OCI-LY1 (cell line): ENCODE measurements at regions not wholly inside any gene's neighbourhood (a gene's known extent, or its start where the extent isn't known, plus 50 kb on each side); places are given as distances from the start of the nearest gene placed in this dataset.

Experiments used
- H2AFZ ChIP-seq: fragments of 200-600 bp; sonication (generic), shearing (Covaris generic); 2 replicates; pipeline ENCODE4 v1.6.0; 2014; ENCODE audit warnings: antibody characterized with exemption, mild to moderate bottlenecking, low read length
- H3F3A ChIP-seq: fragments of 200-600 bp; sonication (generic), shearing (Covaris generic); 2 replicates; pipeline ENCODE4 v1.6.0; 2014; ENCODE audit warnings: mild to moderate bottlenecking, antibody characterized with exemption, low read length, moderate library complexity; ENCODE audit not compliant: insufficient read depth
- H3K27ac ChIP-seq: fragments of 200-600 bp; sonication (generic); 2 replicates; pipeline ENCODE4 v1.5.1; 2014; ENCODE audit warnings: low read length, mixed run types, mild to moderate bottlenecking, low read depth; ENCODE audit not compliant: poor library complexity, severe bottlenecking
- H3K27me3 ChIP-seq: fragments of 200-600 bp; sonication (generic); 2 replicates; pipeline ENCODE4 v1.6.0; 2014; ENCODE audit warnings: antibody characterized with exemption, mild to moderate bottlenecking, low read length, moderate library complexity; ENCODE audit not compliant: insufficient read depth
- H3K36me3 ChIP-seq: fragments of 200-600 bp; sonication (generic); 2 replicates; pipeline ENCODE4 v1.6.1; 2014; ENCODE audit warnings: mild to moderate bottlenecking, antibody characterized with exemption, low read length, moderate library complexity, mixed read lengths; ENCODE audit not compliant: insufficient read depth
- H3K4me1 ChIP-seq: fragments of 200-600 bp; sonication (generic); 2 replicates; pipeline ENCODE4 v1.5.1; 2014; ENCODE audit warnings: mild to moderate bottlenecking, low read length, moderate library complexity; ENCODE audit not compliant: insufficient read depth, severe bottlenecking
- H3K4me2 ChIP-seq: fragments of 200-600 bp; sonication (generic), shearing (Covaris generic); 2 replicates; pipeline ENCODE4 v1.6.1; 2014; ENCODE audit warnings: low read length
- H3K4me3 ChIP-seq: fragments of 200-600 bp; sonication (generic); 2 replicates; pipeline ENCODE4 v1.5.1; 2014; ENCODE audit warnings: low read length, low read depth, mild to moderate bottlenecking, mixed read lengths; ENCODE audit not compliant: poor library complexity, severe bottlenecking
- H3K79me2 ChIP-seq: fragments of 200-600 bp; shearing (Covaris generic); 2 replicates; pipeline ENCODE4 v1.6.1; 2016; ENCODE audit warnings: mixed run types, low read length, mixed read lengths; ENCODE audit not compliant: insufficient read depth
- H3K9ac ChIP-seq: fragments of 200-600 bp; sonication (generic), shearing (Covaris generic); 2 replicates; pipeline ENCODE4 v1.6.1; 2014; ENCODE audit warnings: mild to moderate bottlenecking, low read length, mixed read lengths
- H3K9me2 ChIP-seq: fragments of 200-600 bp; sonication (generic), shearing (Covaris generic); 2 replicates; pipeline ENCODE4 v1.6.1; 2014; ENCODE audit warnings: low read depth, mild to moderate bottlenecking, low read length, mixed read lengths
- H3K9me3 ChIP-seq: fragments of 200-600 bp; shearing (Covaris generic); 2 replicates; pipeline ENCODE4 v1.6.1; 2014; ENCODE audit warnings: low read length, mixed read lengths
- H4K20me1 ChIP-seq: fragments of 200-600 bp; sonication (generic), shearing (Covaris generic); 2 replicates; pipeline ENCODE4 v1.6.0; 2016; ENCODE audit warnings: mild to moderate bottlenecking, low read length; ENCODE audit not compliant: insufficient read depth
- EZH2 ChIP-seq: fragments of 200-600 bp; sonication (generic), shearing (Covaris generic); IDR thresholded peaks from 2 replicates; pipeline ENCODE4 v1.8.0; 2017; ENCODE audit warnings: borderline replicate concordance, mixed run types, mild to moderate bottlenecking, antibody characterized with exemption, low read length, moderate library complexity, mixed read lengths
- TF ChIP-seq, protein P1 (sequence below): fragments of 200-600 bp; sonication (generic), shearing (Covaris generic); IDR thresholded peaks from 2 replicates; pipeline ENCODE4 v1.5.1; 2017; ENCODE audit warnings: mild to moderate bottlenecking, antibody characterized with exemption, low read length, moderate library complexity, mixed read lengths

DNA sequence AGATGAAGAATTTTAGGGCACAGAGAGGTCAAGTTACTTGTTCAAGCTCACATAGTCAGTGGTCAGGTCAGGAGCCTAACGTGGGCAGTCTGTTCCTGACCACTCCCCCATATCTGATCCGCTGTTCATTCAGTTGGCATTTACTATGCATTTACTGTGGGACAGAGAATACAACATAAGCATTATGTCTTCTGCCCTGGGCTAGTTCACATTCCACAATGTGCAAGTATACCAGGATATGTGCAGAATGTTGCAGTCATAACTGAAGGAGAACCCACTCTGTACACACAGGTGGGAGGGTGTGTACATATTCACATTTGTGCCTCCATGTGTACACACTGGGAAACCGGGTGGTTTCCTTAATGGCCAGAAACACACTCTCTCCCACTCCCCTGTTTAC is 309.6 kb downstream of the PRDM2 start:
- Histone ChIP-seq H4K20me1 (no peaks in the 10 kb centered on the region), H2AFZ (no peak overlapping the region), H3K4me1 (no peaks in the 10 kb centered on the region), H3K79me2 (no peaks in the 10 kb centered on the region), H3K9me3 (no peaks in the 10 kb centered on the region), H3K4me2 (no peak overlapping the region), H3K9ac (no peak overlapping the region), H3K9me2 (no peaks in the 10 kb centered on the region), H3K27me3 (no peaks in the 10 kb centered on the region), H3K27ac (no peak overlapping the region), H3F3A (no peaks in the 10 kb centered on the region), H3K4me3 (no peak overlapping the region), H3K36me3 (no peaks in the 10 kb centered on the region)
- TF ChIP-seq EZH2 = no peak
- TF ChIP-seq, protein P1, sequence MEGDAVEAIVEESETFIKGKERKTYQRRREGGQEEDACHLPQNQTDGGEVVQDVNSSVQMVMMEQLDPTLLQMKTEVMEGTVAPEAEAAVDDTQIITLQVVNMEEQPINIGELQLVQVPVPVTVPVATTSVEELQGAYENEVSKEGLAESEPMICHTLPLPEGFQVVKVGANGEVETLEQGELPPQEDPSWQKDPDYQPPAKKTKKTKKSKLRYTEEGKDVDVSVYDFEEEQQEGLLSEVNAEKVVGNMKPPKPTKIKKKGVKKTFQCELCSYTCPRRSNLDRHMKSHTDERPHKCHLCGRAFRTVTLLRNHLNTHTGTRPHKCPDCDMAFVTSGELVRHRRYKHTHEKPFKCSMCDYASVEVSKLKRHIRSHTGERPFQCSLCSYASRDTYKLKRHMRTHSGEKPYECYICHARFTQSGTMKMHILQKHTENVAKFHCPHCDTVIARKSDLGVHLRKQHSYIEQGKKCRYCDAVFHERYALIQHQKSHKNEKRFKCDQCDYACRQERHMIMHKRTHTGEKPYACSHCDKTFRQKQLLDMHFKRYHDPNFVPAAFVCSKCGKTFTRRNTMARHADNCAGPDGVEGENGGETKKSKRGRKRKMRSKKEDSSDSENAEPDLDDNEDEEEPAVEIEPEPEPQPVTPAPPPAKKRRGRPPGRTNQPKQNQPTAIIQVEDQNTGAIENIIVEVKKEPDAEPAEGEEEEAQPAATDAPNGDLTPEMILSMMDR = no peak

GRCh38 chr1:14010476-14010875 is 310.5 kb downstream of the PRDM2 start:
- Histone ChIP-seq H2AFZ (no peak overlapping the region), H3K4me1 (no peaks in the 10 kb centered on the region), H3K36me3 (no peaks in the 10 kb centered on the region), H3K27me3 (no peaks in the 10 kb centered on the region), H3K79me2 (no peaks in the 10 kb centered on the region), H3K9me3 (no peaks in the 10 kb centered on the region), H4K20me1 (no peaks in the 10 kb centered on the region), H3K4me2 (no peak overlapping the region), H3K9me2 (no peaks in the 10 kb centered on the region), H3K9ac (no peak overlapping the region), H3F3A (no peaks in the 10 kb centered on the region), H3K4me3 (no peak overlapping the region), H3K27ac (no peak overlapping the region)
- no peak for TF ChIP-seq EZH2
- TF ChIP-seq, protein P1 = no peak

DNA sequence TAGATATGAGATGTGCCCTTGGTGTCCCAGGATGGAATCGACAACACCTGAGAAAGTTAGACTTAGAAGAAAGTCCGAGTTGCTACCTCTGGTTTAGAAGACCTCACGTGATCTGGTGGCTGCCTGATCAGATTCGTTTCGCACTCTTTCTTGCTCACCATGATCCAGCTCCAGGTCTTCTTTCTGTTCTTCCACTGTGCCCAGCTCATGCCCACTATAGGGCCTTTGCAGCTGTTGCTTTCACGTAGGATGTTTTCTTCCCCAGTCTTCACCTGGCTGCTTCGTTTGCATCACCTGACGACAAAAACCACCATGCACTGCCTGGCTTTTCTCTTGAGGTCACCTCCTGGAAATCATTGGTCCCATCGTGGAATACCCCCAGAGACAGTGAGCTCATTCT is 311.1 kb downstream of the PRDM2 start:
- no peak overlapping the region for H3K27ac ChIP-seq

More for the DNA sequence above, 311.1 kb downstream of the PRDM2 start:
- Histone ChIP-seq H3K27me3 (no peaks in the 10 kb centered on the region; the same call in 1 of the 2 replicates), H3K9me2 (no peaks in the 10 kb centered on the region), H3K4me3 (no peak overlapping the region), H3F3A (no peaks in the 10 kb centered on the region), H4K20me1 (no peaks in the 10 kb centered on the region), H3K9me3 (no peaks in the 10 kb centered on the region), H3K79me2 (no peaks in the 10 kb centered on the region), H3K9ac (no peak overlapping the region), H2AFZ (no peak overlapping the region), H3K36me3 (no peaks in the 10 kb centered on the region), H3K4me1 (no peaks in the 10 kb centered on the region), H3K4me2 (no peak overlapping the region)
- no peak for TF ChIP-seq EZH2
- TF ChIP-seq, protein P1 = no peak
